Right ventricle myocardium inferior (tissue), 1 donor: ENCODE measurements at regions not wholly inside any gene's neighbourhood (a gene's known extent, or its start where the extent isn't known, plus 50 kb on each side); places are given as distances from the start of the nearest gene placed in this dataset.
A peak's percentile ranks its signal among the peaks of the same experiment; 100 is the strongest.

ENCODE experiments used
- ATAC-seq: fragments of 200-7000 bp; cut with Tn5 transposase; one replicate; pipeline ENCODE4 v1.9.1; 2020; ENCODE audit warnings: mild to moderate bottlenecking, moderate library complexity
- DNase-seq: peaks from one replicate; pipeline ENCODE4 v3.0.0; 2021; ENCODE audit errors: missing footprints
- intact Hi-C: fragments of 100-400 bp; cut with DNase I; formaldehyde crosslinking; loops from one replicate; pipeline ENCODE4 v1.11.0; 2022
- donor health status: DM: no; HTN: yes; CAD: no; lungs with severe emphysema.

DNA sequence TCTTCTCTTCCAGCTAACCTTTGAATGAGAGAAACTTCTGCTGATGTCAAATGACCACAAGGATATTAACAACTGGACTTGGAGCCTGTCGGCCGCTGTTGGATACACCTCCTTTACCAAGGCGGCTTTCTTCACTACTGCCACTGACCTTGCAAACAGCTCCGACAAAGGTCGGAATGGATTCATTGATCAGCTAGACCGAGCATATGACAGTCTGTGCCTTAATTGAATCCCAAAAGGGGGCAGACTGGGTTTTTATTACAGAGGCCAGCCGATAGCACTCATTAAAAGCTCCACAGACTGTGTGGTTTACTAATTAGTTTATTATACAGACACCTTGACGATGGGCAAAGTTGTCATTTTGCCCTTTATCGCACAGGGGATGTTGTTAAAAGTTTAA, 394.5 kb downstream of the RERGL start:
- no peak for ATAC-seq
- DNase-seq, result no peak
- intact Hi-C loops, result no loop called here

DNA sequence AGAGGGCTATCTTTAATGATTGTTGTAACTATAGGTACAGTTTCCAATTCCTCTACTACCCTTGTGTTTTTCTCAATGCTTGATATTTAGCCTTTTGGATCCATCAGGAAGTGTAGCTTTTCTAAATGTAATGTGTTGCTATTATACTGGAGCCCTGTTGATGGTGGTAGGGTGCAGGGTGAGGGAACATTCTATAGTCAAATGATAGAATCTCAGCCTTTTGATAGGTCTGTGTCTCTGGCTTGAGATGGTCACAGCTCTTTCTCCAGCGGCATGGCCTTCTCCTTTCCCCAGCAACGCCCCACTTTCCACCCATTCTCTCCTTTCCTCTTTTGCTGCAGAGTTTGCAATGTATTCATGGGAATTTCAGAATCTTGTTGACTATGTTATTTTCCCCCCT, 398.6 kb downstream of the RERGL start:
- no peak for DNase-seq
- no peak for ATAC-seq
- intact Hi-C loops, result no loop called here

- intact Hi-C loops, result no loop called here
- no peak for ATAC-seq
These were observed 409.8 kb downstream of the RERGL start for GRCh38 chr12:17680220-17680619.

DNA sequence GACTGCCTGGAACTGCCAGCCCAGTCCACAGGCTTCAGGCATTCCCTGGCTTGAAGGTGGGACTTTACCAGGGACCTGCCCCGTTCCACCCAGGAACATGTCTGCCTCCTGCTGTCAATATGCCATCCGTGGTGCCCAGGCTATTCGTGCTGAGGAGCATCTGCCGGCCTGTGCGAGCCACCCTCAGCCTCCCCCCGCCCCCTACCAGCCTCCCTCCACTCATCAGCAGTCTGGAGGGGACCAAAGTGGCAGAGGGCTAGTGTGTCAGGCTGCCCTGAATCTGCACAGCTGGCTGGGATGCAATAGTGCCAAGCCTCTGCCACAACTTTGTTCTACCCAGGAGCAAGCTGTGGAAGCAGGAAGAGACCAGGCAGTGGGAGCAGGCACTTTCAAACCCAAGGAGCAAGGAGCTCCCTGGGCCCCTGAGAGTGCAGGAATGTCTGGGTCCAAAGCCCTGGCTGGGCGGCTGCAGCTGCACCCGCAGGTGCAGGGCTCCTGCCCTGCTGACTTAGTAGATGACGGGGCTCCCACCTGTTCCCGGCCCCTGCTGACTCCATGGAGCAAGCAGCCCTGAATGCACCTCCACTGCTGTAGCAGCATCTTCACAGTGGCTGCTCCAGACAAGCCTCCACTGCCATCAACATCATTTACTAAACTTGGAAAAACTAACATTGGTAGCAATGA, 423.2 kb downstream of the RERGL start:
- intact Hi-C loops, result no loop called here
- ATAC-seq, result no peak
- DNase-seq, result no peak

More at GRCh38 chr12:17680220-17680619, 409.8 kb downstream of the RERGL start:
- DNase-seq, result no peak

- ATAC-seq, result no peak
- peak; percentile 40 for DNase-seq
- intact Hi-C loops, result no loop called here
These were observed 424.2 kb downstream of the RERGL start for GRCh38 chr12:17665839-17666238.

- intact Hi-C loops, result no loop called here
- ATAC-seq (no peak), DNase-seq (no peak)
These were observed 428.7 kb downstream of the RERGL start for GRCh38 chr12:17661250-17661649.

DNA sequence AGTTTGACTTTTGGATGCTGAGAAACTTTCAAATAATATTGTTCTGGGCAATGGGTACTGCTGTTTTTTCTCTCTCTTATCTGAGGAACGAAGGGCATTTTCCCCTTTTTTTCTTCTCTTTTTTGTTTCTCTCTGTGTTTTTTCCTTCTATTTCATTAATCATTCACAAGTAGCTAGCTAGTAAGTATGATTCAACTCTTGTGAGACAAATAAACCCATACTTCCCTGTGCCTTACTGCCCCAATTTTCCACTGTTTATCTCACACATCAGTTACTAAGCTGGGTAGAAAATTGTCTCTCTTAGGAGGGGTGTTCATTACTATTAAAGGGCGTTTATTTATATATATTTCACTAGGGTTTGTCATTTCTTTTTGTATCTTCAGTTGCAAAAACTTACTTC, 437.6 kb downstream of the RERGL start:
- DNase-seq (no peak), ATAC-seq (no peak)
- intact Hi-C loops, result no loop called here

- intact Hi-C loops, result no loop called here
- DNase-seq (no peak), ATAC-seq (no peak)
These were observed 447.7 kb downstream of the RERGL start for GRCh38 chr12:17642340-17642650.

- intact Hi-C loops, result no loop called here
- no peak for DNase-seq
- ATAC-seq, result no peak
These were observed 449.4 kb downstream of the RERGL start for GRCh38 chr12:17640615-17641014.

GRCh38 chr12:17618831-17619230, 471.2 kb downstream of the RERGL start:
- intact Hi-C loops, result no loop called here
- ATAC-seq (no peak), DNase-seq (no peak)

GRCh38 chr12:17609701-17610100, 480.3 kb downstream of the RERGL start:
- intact Hi-C loops, result no loop called here
- no peak for DNase-seq
- ATAC-seq, result no peak

- intact Hi-C loops, result no loop called here
- no peak for DNase-seq
- ATAC-seq, result no peak
These were observed 480.8 kb downstream of the RERGL start for GRCh38 chr12:17609153-17609552.

DNA sequence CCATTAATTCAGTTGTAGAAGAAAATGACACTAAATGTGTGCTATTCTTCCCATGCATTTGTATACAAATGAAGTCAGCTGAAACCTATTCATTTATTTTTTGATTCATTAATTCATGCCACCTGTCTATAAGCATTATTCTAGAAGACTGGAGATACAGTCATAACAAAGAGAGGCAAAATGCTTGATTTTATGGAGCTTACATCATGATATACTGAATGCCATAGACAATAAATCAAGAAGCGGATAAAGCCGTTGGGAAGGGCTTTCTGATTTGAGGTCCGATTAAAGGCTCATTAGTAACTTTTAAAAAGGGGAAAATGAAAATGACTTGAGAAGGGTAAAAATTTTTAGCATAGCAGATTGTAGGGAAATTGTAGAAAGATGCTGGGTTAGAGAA, 494.9 kb downstream of the RERGL start:
- ATAC-seq (no peak), DNase-seq (no peak)
- intact Hi-C loops, result no loop called here

DNA sequence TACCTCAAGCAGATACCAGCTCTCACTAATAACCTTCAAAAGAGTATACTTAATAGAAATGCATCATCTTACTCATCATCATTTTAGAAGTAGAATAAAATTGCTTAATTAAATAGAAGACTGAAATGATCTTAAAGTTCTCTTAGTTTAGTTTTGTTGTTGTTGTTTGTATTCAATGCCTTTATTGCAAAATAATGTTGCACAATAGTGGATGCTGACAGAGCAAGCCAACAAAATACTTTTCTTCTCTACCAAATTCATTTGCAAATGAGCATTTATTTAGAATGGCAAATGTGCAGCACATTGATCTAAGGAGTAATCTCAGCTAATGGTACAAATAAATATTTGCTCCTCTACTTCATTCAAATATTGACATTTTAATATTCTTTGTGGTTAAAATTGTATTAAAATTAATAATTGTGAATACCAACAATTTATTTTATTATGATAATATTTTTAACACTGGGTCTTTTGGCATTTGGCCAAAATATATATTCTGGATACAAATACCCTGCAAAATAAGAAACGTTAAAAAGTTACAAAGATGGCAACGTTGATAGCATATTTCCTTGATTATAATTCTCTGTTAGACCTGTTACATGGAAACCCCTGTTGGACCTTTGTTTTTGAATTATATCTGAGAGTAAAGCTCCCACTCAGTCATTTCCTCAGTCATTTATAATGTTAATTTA, 496.1 kb downstream of the RERGL start:
- ATAC-seq (no peak), DNase-seq (no peak)
- intact Hi-C loops, result no loop called here

- ATAC-seq, result no peak
- intact Hi-C loops, result no loop called here
- DNase-seq, result no peak
These were observed 497.5 kb downstream of the RERGL start for GRCh38 chr12:17592472-17592871.

DNA sequence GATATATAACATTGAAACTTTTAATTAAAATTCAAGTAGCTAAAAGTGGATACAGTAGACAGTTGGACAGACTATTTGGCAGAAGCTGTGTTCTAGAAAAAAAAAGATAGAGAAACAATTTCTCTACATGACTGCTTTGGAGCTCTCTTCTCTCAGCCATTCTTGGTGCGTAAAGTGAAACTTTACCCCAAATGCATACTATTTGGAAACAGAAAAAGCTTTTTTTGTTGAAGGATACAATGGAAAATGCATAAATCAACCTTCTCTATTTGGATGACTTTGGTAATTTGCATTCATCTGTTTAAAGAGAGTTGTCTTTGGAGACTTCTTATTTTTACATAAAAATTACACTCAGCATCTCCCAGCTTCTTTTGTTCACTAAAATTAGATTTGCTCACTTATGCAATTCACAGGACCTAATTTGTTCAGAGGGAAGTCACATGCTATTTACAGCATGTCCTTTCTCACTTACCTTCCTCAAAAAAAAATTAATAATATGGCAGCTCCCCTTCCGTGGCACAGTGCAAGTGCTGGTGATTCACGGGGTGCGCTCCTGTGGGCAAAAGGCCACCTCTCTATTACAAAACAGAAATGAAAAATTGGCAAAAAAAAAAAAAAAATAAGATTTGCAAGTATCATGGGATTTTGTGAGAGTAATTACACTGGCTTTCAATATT, 498.9 kb downstream of the RERGL start:
- no peak for ATAC-seq
- intact Hi-C loops, result no loop called here
- no peak for DNase-seq

DNA sequence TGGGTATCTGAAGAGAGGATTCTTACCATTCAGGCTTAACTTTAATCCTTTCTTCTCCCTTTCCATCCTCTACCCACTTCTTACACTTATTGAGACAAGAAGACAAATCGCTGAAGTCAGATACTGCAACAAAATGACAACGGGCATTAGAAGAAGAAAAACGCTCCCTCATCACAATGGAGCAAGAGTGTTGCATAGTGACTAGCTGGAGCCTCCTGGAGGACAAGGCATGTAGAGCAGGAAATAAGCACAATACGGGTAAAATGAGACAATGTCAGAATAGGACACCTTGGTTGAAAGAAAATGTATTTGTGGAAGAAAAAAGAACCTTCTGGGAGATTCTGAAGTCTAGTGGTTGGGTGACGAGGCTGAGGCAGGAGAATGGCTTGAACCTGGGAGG, 501.0 kb downstream of the RERGL start:
- DNase-seq (no peak), ATAC-seq (no peak)
- intact Hi-C loops, result no loop called here

GRCh38 chr12:17579205-17580026, 510.6 kb downstream of the RERGL start:
- intact Hi-C loops, result no loop called here
- DNase-seq (no peak), ATAC-seq (no peak)

- DNase-seq (no peak), ATAC-seq (no peak)
- intact Hi-C loops, result no loop called here
These were observed 512.6 kb downstream of the RERGL start for GRCh38 chr12:17577405-17577804.

DNA sequence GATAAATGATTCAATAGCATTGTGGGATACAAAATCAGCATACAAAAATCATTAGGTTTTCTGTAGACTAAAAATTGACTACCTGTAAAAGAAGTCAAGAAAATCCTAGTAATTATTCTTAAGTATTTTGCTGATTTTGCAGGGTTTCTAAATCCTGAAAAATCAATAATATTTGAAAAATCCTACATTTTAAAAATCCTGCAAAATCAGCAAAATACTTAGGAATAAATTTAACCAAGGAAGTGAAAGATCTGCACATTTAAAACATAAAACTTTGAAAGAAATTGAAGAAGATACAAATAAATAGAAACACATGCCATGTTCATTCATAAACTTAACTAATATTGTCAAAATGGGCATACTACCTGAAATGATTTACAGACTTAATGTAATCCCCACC, 517.7 kb downstream of the RERGL start:
- no peak for DNase-seq
- ATAC-seq, result no peak
- intact Hi-C loops, result no loop called here
